Endothelial cell of umbilical vein (primary cell): ENCODE measurements at regions not wholly inside any gene's neighbourhood (a gene's known extent, or its start where the extent isn't known, plus 50 kb on each side); places are given as distances from the start of the nearest gene placed in this dataset.

ENCODE experiments used
- BruUV-seq: library from RNA; stranded (reverse); fragments of 400-500 nt; replicated peaks from 2 replicates; lab custom pipeline; 2021; lab: Mats Ljungman, UMichigan
- CTCF ChIA-PET: fragments of 300-600, 350-600 bp; sonication (Branson Sonifier 250); formaldehyde crosslinking; loops from one replicate; lab custom pipeline; 2021; ENCODE audit warnings: antibody characterized with exemption, inconsistent platforms; lab: Charles Lee
- POLR2A ChIA-PET: fragments of 300-600, 350-600 bp; sonication (Branson Sonifier 250); formaldehyde crosslinking; loops from one replicate; lab custom pipeline; 2021; ENCODE audit warnings: antibody characterized with exemption, inconsistent platforms; lab: Charles Lee
- DNase-seq: peaks from one replicate; pipeline ENCODE4 v3.0.0-alpha.2; 2011; ENCODE audit warnings: low read depth, low spot score
- FAIRE-seq: peaks from 2 replicates; lab custom pipeline; 2011; peaks lifted over from hg19 to GRCh38; lab: Jason Lieb, UNC
- H2AFZ ChIP-seq: 2 replicates; pipeline ENCODE4 v1.6.0; 2012; ENCODE audit warnings: low read depth, low read length, control low read depth, inconsistent platforms
- H3K27ac ChIP-seq: 2 replicates; pipeline ENCODE4 v1.5.1; 2011; ENCODE audit warnings: low read depth, mild to moderate bottlenecking, control low read depth, low read length, moderate library complexity; ENCODE audit not compliant: insufficient read depth
- H3K27me3 ChIP-seq, 2 experiments: 2 replicates each; pipeline versions ENCODE4 v1.6.0 to v1.6.1; 2011; ENCODE audit warnings: low read length in 2 of 2, mixed read lengths in 1 of 2; ENCODE audit not compliant: control insufficient read depth in 2 of 2, insufficient read depth in 2 of 2
- H3K36me3 ChIP-seq, 2 experiments: 2 replicates in 1 of 2; 3 replicates in 1 of 2; pipeline ENCODE4 v1.5.1; 2011; ENCODE audit warnings: low read length in 2 of 2, mild to moderate bottlenecking in 1 of 2, moderate library complexity in 1 of 2; ENCODE audit not compliant: control insufficient read depth in 2 of 2, insufficient read depth in 2 of 2; ENCODE audit errors: extremely low read depth in 1 of 2
- H3K4me1 ChIP-seq: 3 replicates; pipeline ENCODE4 v1.5.1; 2011; ENCODE audit warnings: mild to moderate bottlenecking, low read length; ENCODE audit not compliant: control insufficient read depth, insufficient read depth; ENCODE audit errors: extremely low read depth
- H3K4me2 ChIP-seq: 2 replicates; pipeline ENCODE4 v1.6.1; 2011; ENCODE audit warnings: low read length, control low read depth, mixed read lengths; ENCODE audit not compliant: insufficient read depth
- H3K4me3 ChIP-seq, 3 experiments: fragments of 200-600 bp in 1 of 3; sonication (generic), shearing (Covaris generic) in 1 of 3; replicated peaks in 1 of 3; 2 replicates each; pipeline ENCODE4 v1.5.1; 2011 to 2016; ENCODE audit warnings: control low read depth in 3 of 3, low read length in 3 of 3, mild to moderate bottlenecking in 2 of 3, inconsistent platforms in 1 of 3, low read depth in 1 of 3, moderate library complexity in 1 of 3; ENCODE audit not compliant: insufficient read depth in 1 of 3
- H3K79me2 ChIP-seq: 2 replicates; pipeline ENCODE4 v1.6.0; 2012; ENCODE audit warnings: low read length, inconsistent platforms; ENCODE audit not compliant: control insufficient read depth, insufficient read depth
- H3K9ac ChIP-seq: replicated peaks from 2 replicates; pipeline ENCODE3; 2011; ENCODE audit warnings: low read length, control low read depth; ENCODE audit not compliant: insufficient read depth; ENCODE audit errors: extremely low read depth
- H3K9me1 ChIP-seq: replicated peaks from 3 replicates; pipeline ENCODE4 v1.6.0; 2011; ENCODE audit warnings: mild to moderate bottlenecking, low read length; ENCODE audit not compliant: control insufficient read depth, insufficient read depth; ENCODE audit errors: extremely low read depth
- H3K9me3 ChIP-seq: replicated peaks from 2 replicates; pipeline ENCODE4 v1.5.1; 2012; ENCODE audit warnings: low read length, inconsistent platforms; ENCODE audit not compliant: control insufficient read depth, insufficient read depth
- H4K20me1 ChIP-seq: replicated peaks from 2 replicates; pipeline ENCODE3; 2011; ENCODE audit warnings: mild to moderate bottlenecking, low read length; ENCODE audit not compliant: control insufficient read depth, insufficient read depth; ENCODE audit errors: extremely low read depth
- EZH2 ChIP-seq: IDR thresholded peaks from 2 replicates; pipeline ENCODE4 v1.6.1; 2012; ENCODE audit warnings: borderline replicate concordance, low read depth, mild to moderate bottlenecking, moderate library complexity, low read length, inconsistent platforms; ENCODE audit not compliant: severe bottlenecking
- FOS ChIP-seq: IDR thresholded peaks from 2 replicates; pipeline ENCODE4 v1.6.1; 2011; ENCODE audit warnings: mild to moderate bottlenecking, low read length, moderate library complexity, borderline replicate concordance; ENCODE audit not compliant: insufficient read depth
- GATA2 ChIP-seq: IDR thresholded peaks from 2 replicates; pipeline ENCODE4 v1.7.0; 2011; ENCODE audit warnings: low read depth, mild to moderate bottlenecking, moderate library complexity, mixed read lengths, low read length; ENCODE audit not compliant: insufficient read length, insufficient read depth
- JUN ChIP-seq: IDR thresholded peaks from 2 replicates; pipeline ENCODE4 v1.6.1; 2011; ENCODE audit warnings: borderline replicate concordance, low read depth; ENCODE audit not compliant: insufficient read length, insufficient read depth
- MAX ChIP-seq: IDR thresholded peaks from 2 replicates; pipeline ENCODE4 v1.6.1; 2011; ENCODE audit not compliant: insufficient read depth, insufficient read length
- MYC ChIP-seq: IDR thresholded peaks from one replicate; pipeline ENCODE4 v1.6.1; 2011; ENCODE audit warnings: mild to moderate bottlenecking, low read depth, low read length
- POLR2A ChIP-seq: IDR thresholded peaks from 2 replicates; pipeline ENCODE4 v1.6.1; 2012; ENCODE audit warnings: low read depth, mild to moderate bottlenecking, control low read depth, low read length
- POLR2AphosphoS5 ChIP-seq: IDR thresholded peaks from 2 replicates; pipeline ENCODE4 v1.6.1; 2012; ENCODE audit warnings: low read depth, mild to moderate bottlenecking, control low read depth, low read length, moderate library complexity; ENCODE audit not compliant: insufficient read depth
- dilution Hi-C: fragments of 300-500 bp; cut with MboI; formaldehyde crosslinking; loops from one replicate; pipeline ENCODE4 v1.15.0; 2019; ENCODE audit warnings: low sequenced_read_pairs; ENCODE audit not compliant: extremely low pct_ligation_motif_present
- intact Hi-C: fragments of 100-400 bp; cut with micrococcal nuclease; formaldehyde crosslinking; loops from one replicate; pipeline ENCODE4 v1.10.0; 2022
- TF ChIP-seq, protein P1 (sequence below), 2 donors: IDR thresholded peaks; 1 replicate in 1 of 2; 2 replicates in 1 of 2; pipeline ENCODE4 v1.5.1; 2011; ENCODE audit warnings: low read length in 2 of 2, mild to moderate bottlenecking in 2 of 2, moderate library complexity in 2 of 2, control low read depth in 1 of 2, inconsistent platforms in 1 of 2, low read depth in 1 of 2; ENCODE audit not compliant: insufficient read depth in 1 of 2; ENCODE audit errors: extremely low read depth in 1 of 2

DNA sequence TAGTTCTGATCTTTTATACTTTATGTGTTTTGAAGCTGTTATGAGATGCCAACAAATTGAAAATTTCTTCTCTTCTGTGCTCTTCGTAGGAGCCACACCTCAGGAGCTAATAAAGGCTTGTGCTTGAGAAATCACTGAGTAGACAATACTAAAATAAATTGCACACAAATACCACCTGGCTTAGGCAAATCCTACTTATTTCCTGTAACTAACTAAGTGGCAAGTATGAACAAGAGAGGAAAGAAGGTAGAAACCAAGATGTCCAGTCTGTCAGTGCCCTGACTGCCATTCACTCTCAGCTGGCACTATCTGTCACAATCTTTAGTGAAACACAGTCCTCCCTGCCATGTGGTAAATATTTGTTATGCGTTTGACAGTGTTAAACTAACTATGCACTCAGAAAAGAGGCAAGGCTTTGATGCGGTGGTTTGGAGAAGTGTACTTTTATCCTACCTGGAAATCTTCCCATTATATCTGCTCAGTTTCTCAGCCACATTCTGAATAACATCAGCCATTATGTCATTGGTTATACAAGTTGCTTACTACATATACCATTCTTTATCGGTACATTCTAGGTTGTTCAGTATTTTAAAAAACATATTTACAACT lies 293.4 kb upstream of the VWC2 start:
- Histone ChIP-seq H3K27me3 (no peaks in the 10 kb centered on the region), H3K36me3 (no peaks in the 10 kb centered on the region), H3K4me2 (no peak overlapping the region), H3K79me2 (no peaks in the 10 kb centered on the region), H3K27ac (no peak overlapping the region), H4K20me1 (no peaks in the 10 kb centered on the region), H2AFZ (no peak overlapping the region), H3K4me3 (no peak overlapping the region), H3K4me1 (no peaks in the 10 kb centered on the region), H3K9ac (no peak overlapping the region), H3K9me1 (no peaks in the 10 kb centered on the region), H3K9me3 (no peaks in the 10 kb centered on the region)
- BruUV-seq, result no TSS peak
- intact Hi-C loops, result no loop called here
- no peak for DNase-seq
- TF ChIP-seq MYC (no peak), MAX (no peak), FOS (no peak), JUN (no peak), EZH2 (no peak), POLR2A (no peak), POLR2AphosphoS5 (no peak), GATA2 (no peak)
- TF ChIP-seq, protein P1, sequence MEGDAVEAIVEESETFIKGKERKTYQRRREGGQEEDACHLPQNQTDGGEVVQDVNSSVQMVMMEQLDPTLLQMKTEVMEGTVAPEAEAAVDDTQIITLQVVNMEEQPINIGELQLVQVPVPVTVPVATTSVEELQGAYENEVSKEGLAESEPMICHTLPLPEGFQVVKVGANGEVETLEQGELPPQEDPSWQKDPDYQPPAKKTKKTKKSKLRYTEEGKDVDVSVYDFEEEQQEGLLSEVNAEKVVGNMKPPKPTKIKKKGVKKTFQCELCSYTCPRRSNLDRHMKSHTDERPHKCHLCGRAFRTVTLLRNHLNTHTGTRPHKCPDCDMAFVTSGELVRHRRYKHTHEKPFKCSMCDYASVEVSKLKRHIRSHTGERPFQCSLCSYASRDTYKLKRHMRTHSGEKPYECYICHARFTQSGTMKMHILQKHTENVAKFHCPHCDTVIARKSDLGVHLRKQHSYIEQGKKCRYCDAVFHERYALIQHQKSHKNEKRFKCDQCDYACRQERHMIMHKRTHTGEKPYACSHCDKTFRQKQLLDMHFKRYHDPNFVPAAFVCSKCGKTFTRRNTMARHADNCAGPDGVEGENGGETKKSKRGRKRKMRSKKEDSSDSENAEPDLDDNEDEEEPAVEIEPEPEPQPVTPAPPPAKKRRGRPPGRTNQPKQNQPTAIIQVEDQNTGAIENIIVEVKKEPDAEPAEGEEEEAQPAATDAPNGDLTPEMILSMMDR (IDR thresholded peaks at IDR 0.05; ENCODE audit: extremely low read depth in 1 of 2, insufficient read depth in 1 of 2, low read depth in 1 of 2, low read length in 2 of 2), result no peak
- ChIA-PET CTCF (no interaction called here), POLR2A (no interaction called here)
- dilution Hi-C loops, result no loop called here
- no peak for FAIRE-seq
